ENCODE measurements at regions not wholly inside any gene's neighbourhood (a gene's known extent, or its start where the extent isn't known, plus 50 kb on each side); places are given as distances from the start of the nearest gene placed in this dataset.

DNA sequence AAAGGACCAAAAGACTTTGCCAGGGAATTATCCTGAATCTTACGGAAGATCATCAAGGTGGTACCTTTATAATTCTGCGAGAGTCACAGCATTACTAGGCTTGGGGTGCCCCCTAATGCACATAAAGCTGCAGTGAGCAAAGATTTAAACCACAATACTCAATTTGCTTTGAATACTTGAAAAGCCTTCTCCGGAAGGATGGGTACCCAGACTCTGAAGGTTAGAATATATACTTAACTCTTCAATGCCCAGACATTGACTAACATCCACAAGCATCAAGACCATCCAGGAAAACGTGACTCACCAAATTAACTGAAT is 117.8 kb upstream of the KCNH8 start:
- WGBS (ENCODE audit: insufficient coverage) = 78% methylated on average over 3 of the region's 4 CpGs
- no peak overlapping the region for H3K4me3 Mint-ChIP-seq
- no peaks in the 10 kb centered on the region for H3K27me3 ChIP-seq (ENCODE audit: control insufficient read depth, insufficient read depth, low read length)
- no peak for TF ChIP-seq CTCF (IDR thresholded peaks at IDR 0.05)
- H3K36me3 ChIP-seq (ENCODE audit: control insufficient read depth, insufficient read depth, low read length) = no peaks in the 10 kb centered on the region
- intact Hi-C loops (cut with micrococcal nuclease) = no loop called here
- H3K4me3 ChIP-seq (ENCODE audit: low read length) = no peak overlapping the region
- no peak for ATAC-seq
- no peaks in the 10 kb centered on the region for H3K36me3 Mint-ChIP-seq
- H3K27ac Mint-ChIP-seq = no peak overlapping the region
- H3K27ac ChIP-seq (ENCODE audit: low read length) = no peak overlapping the region
- H3K9me3 Mint-ChIP-seq = no peaks in the 10 kb centered on the region
- DNase-seq = peak in 1 of 2 donors; percentile 39
- no peaks in the 10 kb centered on the region for H3K4me1 Mint-ChIP-seq
- no peaks in the 10 kb centered on the region for H3K27me3 Mint-ChIP-seq (ENCODE audit: low read depth in 2 of 2)
- no peaks in the 10 kb centered on the region for H3K9me3 ChIP-seq (ENCODE audit: control insufficient read depth, insufficient read depth, low read length)
- H3K4me1 ChIP-seq (ENCODE audit: control insufficient read depth, insufficient read depth, low read length) = no peaks in the 10 kb centered on the region

DNA sequence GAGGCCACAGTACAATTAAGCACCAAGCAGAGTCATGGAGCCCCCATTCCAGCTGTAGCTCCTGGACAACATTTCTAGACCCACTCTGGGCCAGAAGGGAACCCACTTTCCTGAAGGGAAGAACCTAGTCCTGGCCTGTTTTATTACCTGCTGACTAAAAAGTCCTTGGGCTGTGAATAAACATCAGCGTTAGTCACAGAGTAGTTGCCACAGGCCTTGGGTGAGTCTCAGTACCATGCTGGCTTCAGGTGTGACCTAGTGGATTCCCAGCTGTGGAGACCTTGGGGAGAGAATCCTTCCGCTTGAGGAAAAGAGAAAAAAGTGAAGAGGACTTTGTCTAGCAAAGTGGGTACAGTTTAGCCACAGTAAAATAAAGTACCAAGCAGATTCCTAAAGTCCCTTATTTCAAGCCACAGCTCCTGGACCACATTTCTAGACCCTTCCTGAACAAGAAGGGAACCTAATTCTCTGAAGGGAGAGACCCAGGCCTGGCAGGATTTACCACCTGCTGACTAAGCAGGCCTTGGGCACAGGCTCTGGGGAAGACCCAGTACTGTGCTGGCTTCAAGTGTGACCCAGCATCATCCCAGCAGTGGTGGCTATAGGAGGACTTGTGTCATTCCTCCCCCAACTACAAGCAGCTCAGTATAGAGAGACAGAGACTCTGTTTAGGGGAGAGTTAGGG is 118.3 kb upstream of the KCNH8 start:
- no peak for TF ChIP-seq CTCF (IDR thresholded peaks at IDR 0.05)
- no peaks in the 10 kb centered on the region for H3K27me3 Mint-ChIP-seq (ENCODE audit: low read depth in 2 of 2)
- no peaks in the 10 kb centered on the region for H3K9me3 Mint-ChIP-seq
- H3K4me3 ChIP-seq (ENCODE audit: low read length) = no peak overlapping the region
- H3K27ac ChIP-seq (ENCODE audit: low read length) = no peak overlapping the region
- H3K36me3 ChIP-seq (ENCODE audit: control insufficient read depth, insufficient read depth, low read length) = no peaks in the 10 kb centered on the region
- H3K27me3 ChIP-seq (ENCODE audit: control insufficient read depth, insufficient read depth, low read length) = no peaks in the 10 kb centered on the region
- ATAC-seq (no peak), DNase-seq (no peak)
- H3K27ac Mint-ChIP-seq = no peak overlapping the region
- no peak overlapping the region for H3K4me3 Mint-ChIP-seq
- intact Hi-C loops (cut with micrococcal nuclease) = no loop called here
- H3K36me3 Mint-ChIP-seq = no peaks in the 10 kb centered on the region
- H3K9me3 ChIP-seq (ENCODE audit: control insufficient read depth, insufficient read depth, low read length) = no peaks in the 10 kb centered on the region
- H3K4me1 Mint-ChIP-seq = no peaks in the 10 kb centered on the region
- H3K4me1 ChIP-seq (ENCODE audit: control insufficient read depth, insufficient read depth, low read length) = no peaks in the 10 kb centered on the region
- WGBS (ENCODE audit: insufficient coverage) = 88% methylated on average over 2 of the region's 2 CpGs

DNA sequence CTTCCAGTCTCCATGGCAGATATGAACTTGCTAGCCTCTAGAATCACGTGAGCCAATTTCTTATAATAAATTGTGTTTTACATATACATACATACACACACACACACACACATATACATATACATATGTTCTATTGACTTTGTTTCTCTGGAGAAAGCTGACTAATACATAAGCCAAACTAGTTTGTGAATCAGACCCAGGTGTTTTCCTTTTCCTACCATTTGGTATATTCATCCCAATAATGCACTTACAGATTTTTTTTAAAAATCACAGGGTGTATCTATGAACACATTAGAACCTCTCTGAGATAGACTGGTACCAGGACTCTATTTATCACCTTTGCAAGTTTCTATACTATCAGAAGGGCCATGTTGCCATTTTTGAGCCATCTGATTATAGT is 122.9 kb upstream of the KCNH8 start:
- H3K9me3 Mint-ChIP-seq = no peaks in the 10 kb centered on the region
- intact Hi-C loops (cut with micrococcal nuclease) = no loop called here
- WGBS (ENCODE audit: insufficient coverage) = no CpG with 5 or more reads among the region's 1 CpG
- no peak overlapping the region for H3K27ac ChIP-seq (ENCODE audit: low read length)
- no peaks in the 10 kb centered on the region for H3K36me3 Mint-ChIP-seq
- H3K27me3 ChIP-seq (ENCODE audit: control insufficient read depth, insufficient read depth, low read length) = no peaks in the 10 kb centered on the region
- TF ChIP-seq CTCF (IDR thresholded peaks at IDR 0.05) = no peak
- ATAC-seq = no peak
- peaks cover 2 to 13% of the 10 kb centered on the region in 2 donors for H3K27me3 Mint-ChIP-seq (ENCODE audit: low read depth in 2 of 2)
- H3K4me1 ChIP-seq (ENCODE audit: control insufficient read depth, insufficient read depth, low read length) = no peaks in the 10 kb centered on the region
- H3K9me3 ChIP-seq (ENCODE audit: control insufficient read depth, insufficient read depth, low read length) = no peaks in the 10 kb centered on the region
- H3K4me3 ChIP-seq (ENCODE audit: low read length) = no peak overlapping the region
- H3K4me1 Mint-ChIP-seq = no peaks in the 10 kb centered on the region
- no peak overlapping the region for H3K27ac Mint-ChIP-seq
- no peaks in the 10 kb centered on the region for H3K36me3 ChIP-seq (ENCODE audit: control insufficient read depth, insufficient read depth, low read length)
- DNase-seq = no peak
- no peak overlapping the region for H3K4me3 Mint-ChIP-seq

- no peak overlapping the region for H3K4me3 Mint-ChIP-seq
- no peaks in the 10 kb centered on the region for H3K4me1 Mint-ChIP-seq
- no peak overlapping the region for H3K27ac Mint-ChIP-seq
- DNase-seq = no peak
- Histone ChIP-seq H3K4me3 (ENCODE audit: low read length) (no peak overlapping the region), H3K4me1 (ENCODE audit: control insufficient read depth, insufficient read depth, low read length) (no peaks in the 10 kb centered on the region), H3K9me3 (ENCODE audit: control insufficient read depth, insufficient read depth, low read length) (no peaks in the 10 kb centered on the region), H3K27ac (ENCODE audit: low read length) (no peak overlapping the region), H3K36me3 (ENCODE audit: control insufficient read depth, insufficient read depth, low read length) (no peaks in the 10 kb centered on the region), H3K27me3 (ENCODE audit: control insufficient read depth, insufficient read depth, low read length) (no peaks in the 10 kb centered on the region)
- WGBS (ENCODE audit: insufficient coverage) = 90% methylated on average over 4 of the region's 4 CpGs
- intact Hi-C loops (cut with micrococcal nuclease) = no loop called here
- H3K36me3 Mint-ChIP-seq = no peaks in the 10 kb centered on the region
- H3K9me3 Mint-ChIP-seq = no peaks in the 10 kb centered on the region
- no peak for TF ChIP-seq CTCF (IDR thresholded peaks at IDR 0.05)
- ATAC-seq = no peak
- H3K27me3 Mint-ChIP-seq (ENCODE audit: low read depth in 2 of 2) = peaks cover 2 to 13% of the 10 kb centered on the region in 2 donors
Measured at GRCh38 chr3:19022546-19022945, 125.8 kb upstream of the KCNH8 start.
